ENCODE measurements at regions not wholly inside any gene's neighbourhood (a gene's known extent, or its start where the extent isn't known, plus 50 kb on each side); places are given as distances from the start of the nearest gene placed in this dataset.

DNA sequence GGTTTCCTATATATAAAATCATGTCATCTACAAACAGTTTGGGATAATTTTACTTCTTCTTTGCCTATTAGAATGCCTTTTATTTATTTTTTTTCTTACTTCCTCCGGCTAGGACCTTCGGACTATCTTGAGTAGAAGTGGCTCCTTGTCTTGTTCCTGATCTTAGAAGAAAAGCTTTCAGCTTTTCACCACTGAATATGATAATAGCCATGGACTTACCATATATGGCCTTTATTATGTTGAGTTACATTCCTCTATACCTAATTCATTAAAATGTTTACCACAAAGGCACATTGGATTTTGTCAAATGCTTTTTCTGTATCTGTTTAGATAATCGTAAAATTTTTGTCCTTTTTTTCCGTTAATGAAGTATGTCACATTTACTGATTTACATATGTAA, 395.7 kb downstream of the NXPH1 start:
- Mint-ChIP-seq H3K4me1 (ENCODE audit: low read depth, unreplicated experiment) (peaks cover 12% of the 10 kb centered on the region), H3K4me3 (ENCODE audit: unreplicated experiment) (no peak overlapping the region), H3K27ac (ENCODE audit: unreplicated experiment) (no peak overlapping the region), H3K27me3 (ENCODE audit: low read depth, unreplicated experiment) (no peaks in the 10 kb centered on the region), H3K36me3 (ENCODE audit: low read depth, unreplicated experiment) (no peaks in the 10 kb centered on the region), H3K9me3 (ENCODE audit: unreplicated experiment) (no peaks in the 10 kb centered on the region)
- DNase-seq (ENCODE audit: low read depth), result no peak
- Histone ChIP-seq H3K4me3 (ENCODE audit: insufficient read depth, low read depth, low read length) (no peak overlapping the region), H3K9ac (ENCODE audit: low read length) (no peak overlapping the region), H3K4me2 (ENCODE audit: low read length) (no peak overlapping the region), H3K4me1 (ENCODE audit: insufficient read depth, low read length) (no peaks in the 10 kb centered on the region), H2AFZ (ENCODE audit: low read depth, low read length) (no peak overlapping the region), H3K79me2 (ENCODE audit: insufficient read depth, low read length) (no peaks in the 10 kb centered on the region), H3K36me3 (ENCODE audit: insufficient read depth, low read length) (no peaks in the 10 kb centered on the region), H4K20me1 (ENCODE audit: insufficient read depth, low read length) (no peaks in the 10 kb centered on the region), H3K9me3 (ENCODE audit: insufficient read depth, low read depth, low read length) (no peaks in the 10 kb centered on the region), H3K27me3 (ENCODE audit: insufficient read depth, low read length) (no peaks in the 10 kb centered on the region), H3K27ac (ENCODE audit: low read depth, low read length) (no peak overlapping the region)
- no peak for FAIRE-seq
- TF ChIP-seq, protein P1, sequence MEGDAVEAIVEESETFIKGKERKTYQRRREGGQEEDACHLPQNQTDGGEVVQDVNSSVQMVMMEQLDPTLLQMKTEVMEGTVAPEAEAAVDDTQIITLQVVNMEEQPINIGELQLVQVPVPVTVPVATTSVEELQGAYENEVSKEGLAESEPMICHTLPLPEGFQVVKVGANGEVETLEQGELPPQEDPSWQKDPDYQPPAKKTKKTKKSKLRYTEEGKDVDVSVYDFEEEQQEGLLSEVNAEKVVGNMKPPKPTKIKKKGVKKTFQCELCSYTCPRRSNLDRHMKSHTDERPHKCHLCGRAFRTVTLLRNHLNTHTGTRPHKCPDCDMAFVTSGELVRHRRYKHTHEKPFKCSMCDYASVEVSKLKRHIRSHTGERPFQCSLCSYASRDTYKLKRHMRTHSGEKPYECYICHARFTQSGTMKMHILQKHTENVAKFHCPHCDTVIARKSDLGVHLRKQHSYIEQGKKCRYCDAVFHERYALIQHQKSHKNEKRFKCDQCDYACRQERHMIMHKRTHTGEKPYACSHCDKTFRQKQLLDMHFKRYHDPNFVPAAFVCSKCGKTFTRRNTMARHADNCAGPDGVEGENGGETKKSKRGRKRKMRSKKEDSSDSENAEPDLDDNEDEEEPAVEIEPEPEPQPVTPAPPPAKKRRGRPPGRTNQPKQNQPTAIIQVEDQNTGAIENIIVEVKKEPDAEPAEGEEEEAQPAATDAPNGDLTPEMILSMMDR (IDR thresholded peaks at IDR 0.05; ENCODE audit: insufficient read depth, low read depth, low read length), result no peak
- TF ChIP-seq EZH2 (IDR thresholded peaks at IDR 0.05; ENCODE audit: insufficient read depth, low read length), result no peak

DNA sequence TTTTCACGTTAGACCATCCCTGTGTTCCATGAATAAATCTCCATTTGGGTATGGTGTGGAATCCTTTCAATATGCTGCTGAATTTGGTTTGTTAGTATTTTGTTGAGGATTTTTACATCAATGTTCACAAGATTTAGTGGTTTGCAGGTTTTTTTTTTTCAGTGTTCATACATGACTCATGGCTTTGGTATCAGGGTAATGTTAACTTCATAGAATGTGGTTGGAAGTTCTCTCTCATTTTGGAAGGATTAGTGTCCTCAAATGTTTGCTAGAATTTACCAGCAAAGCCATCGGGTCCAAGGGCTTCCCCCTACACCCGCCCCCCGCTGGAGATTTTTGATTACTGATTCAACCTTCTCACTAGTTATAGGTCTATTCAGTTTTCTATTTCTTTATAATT, 398.0 kb downstream of the NXPH1 start:
- Histone ChIP-seq H2AFZ (ENCODE audit: low read depth, low read length) (no peak overlapping the region), H3K27me3 (ENCODE audit: insufficient read depth, low read length) (no peaks in the 10 kb centered on the region), H3K27ac (ENCODE audit: low read depth, low read length) (no peak overlapping the region), H3K9ac (ENCODE audit: low read length) (no peak overlapping the region), H3K4me3 (ENCODE audit: insufficient read depth, low read depth, low read length) (no peak overlapping the region), H3K79me2 (ENCODE audit: insufficient read depth, low read length) (no peaks in the 10 kb centered on the region), H3K36me3 (ENCODE audit: insufficient read depth, low read length) (no peaks in the 10 kb centered on the region), H3K9me3 (ENCODE audit: insufficient read depth, low read depth, low read length) (no peaks in the 10 kb centered on the region), H3K4me2 (ENCODE audit: low read length) (no peak overlapping the region), H3K4me1 (ENCODE audit: insufficient read depth, low read length) (no peaks in the 10 kb centered on the region), H4K20me1 (ENCODE audit: insufficient read depth, low read length) (no peaks in the 10 kb centered on the region)
- Mint-ChIP-seq H3K9me3 (ENCODE audit: unreplicated experiment) (no peaks in the 10 kb centered on the region), H3K27me3 (ENCODE audit: low read depth, unreplicated experiment) (no peaks in the 10 kb centered on the region), H3K36me3 (ENCODE audit: low read depth, unreplicated experiment) (no peaks in the 10 kb centered on the region), H3K4me3 (ENCODE audit: unreplicated experiment) (no peak overlapping the region), H3K4me1 (ENCODE audit: low read depth, unreplicated experiment) (peaks cover 12% of the 10 kb centered on the region), H3K27ac (ENCODE audit: unreplicated experiment) (peak overlapping the region; percentile 64)
- no peak for FAIRE-seq
- TF ChIP-seq EZH2 (IDR thresholded peaks at IDR 0.05; ENCODE audit: insufficient read depth, low read length), result no peak
- TF ChIP-seq, protein P1 (IDR thresholded peaks at IDR 0.05; ENCODE audit: insufficient read depth, low read depth, low read length), result no peak
- peak; percentile 30 for DNase-seq (ENCODE audit: low read depth)

DNA sequence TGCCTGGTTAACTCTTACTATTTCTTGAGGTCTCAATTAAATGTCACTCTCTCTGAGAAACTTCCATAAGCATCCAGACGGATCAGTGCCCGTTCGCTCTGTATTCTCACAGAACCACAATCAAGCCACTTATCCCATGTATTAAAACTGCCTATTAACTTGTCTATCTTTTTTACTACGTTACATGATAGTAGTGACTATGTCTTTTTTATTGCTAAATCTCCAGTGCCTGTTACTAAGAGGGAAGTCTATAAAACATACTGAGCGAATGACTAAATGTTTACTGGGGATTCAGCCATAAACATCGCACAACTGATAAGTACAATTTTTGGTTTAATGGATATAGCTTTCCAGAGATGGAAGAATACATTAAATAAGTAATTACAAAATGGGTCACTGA, 399.9 kb downstream of the NXPH1 start:
- Mint-ChIP-seq H3K4me3 (ENCODE audit: unreplicated experiment) (no peak overlapping the region), H3K9me3 (ENCODE audit: unreplicated experiment) (no peaks in the 10 kb centered on the region), H3K36me3 (ENCODE audit: low read depth, unreplicated experiment) (no peaks in the 10 kb centered on the region), H3K4me1 (ENCODE audit: low read depth, unreplicated experiment) (peaks cover 12% of the 10 kb centered on the region), H3K27ac (ENCODE audit: unreplicated experiment) (no peak overlapping the region), H3K27me3 (ENCODE audit: low read depth, unreplicated experiment) (no peaks in the 10 kb centered on the region)
- no peak for TF ChIP-seq EZH2 (IDR thresholded peaks at IDR 0.05; ENCODE audit: insufficient read depth, low read length)
- TF ChIP-seq, protein P1 (IDR thresholded peaks at IDR 0.05; ENCODE audit: insufficient read depth, low read depth, low read length), result no peak
- no peaks in the 10 kb centered on the region for H3K36me3 ChIP-seq (ENCODE audit: insufficient read depth, low read length)
- no peak overlapping the region for H3K4me3 ChIP-seq (ENCODE audit: insufficient read depth, low read depth, low read length)
- DNase-seq (ENCODE audit: low read depth) (no peak), FAIRE-seq (no peak)
- no peak overlapping the region for H2AFZ ChIP-seq (ENCODE audit: low read depth, low read length)
- no peaks in the 10 kb centered on the region for H3K27me3 ChIP-seq (ENCODE audit: insufficient read depth, low read length)
- H3K27ac ChIP-seq (ENCODE audit: low read depth, low read length), result no peak overlapping the region
- H3K79me2 ChIP-seq (ENCODE audit: insufficient read depth, low read length), result no peaks in the 10 kb centered on the region
- no peaks in the 10 kb centered on the region for H4K20me1 ChIP-seq (ENCODE audit: insufficient read depth, low read length)
- no peaks in the 10 kb centered on the region for H3K4me1 ChIP-seq (ENCODE audit: insufficient read depth, low read length)
- H3K4me2 ChIP-seq (ENCODE audit: low read length), result no peak overlapping the region
- no peaks in the 10 kb centered on the region for H3K9me3 ChIP-seq (ENCODE audit: insufficient read depth, low read depth, low read length)
- H3K9ac ChIP-seq (ENCODE audit: low read length), result no peak overlapping the region

Measured in astrocyte (in vitro differentiated cells and primary cell).